ENCODE measurements at regions not wholly inside any gene's neighbourhood (a gene's known extent, or its start where the extent isn't known, plus 50 kb on each side); places are given as distances from the start of the nearest gene placed in this dataset.

GRCh38 chrX:146127617-146128016 is 310.0 kb downstream of the SLITRK2 start:
- TF ChIP-seq CTCF (IDR thresholded peaks at IDR 0.05) (no peak), POLR2A (IDR thresholded peaks at IDR 0.05) (no peak)
- no peak overlapping the region for H3K4me3 ChIP-seq (ENCODE audit: low read depth, poor library complexity, severe bottlenecking)
- 49 to 58% methylated on average over 1 of the region's 1 CpG for WGBS, 2 donors
- no peak for DNase-seq (ENCODE audit: low spot score in 2 of 2)
- intact Hi-C loops (cut with DNase I; ENCODE audit: low total_unique reads), result no loop called here

- no peak for DNase-seq (ENCODE audit: low spot score in 2 of 2)
- WGBS, 2 donors, result 70 to 75% methylated on average over 4 of the region's 4 CpGs
- TF ChIP-seq POLR2A (IDR thresholded peaks at IDR 0.05) (no peak), CTCF (IDR thresholded peaks at IDR 0.05) (no peak)
- no peak overlapping the region for H3K4me3 ChIP-seq (ENCODE audit: low read depth, poor library complexity, severe bottlenecking)
- intact Hi-C loops (cut with DNase I; ENCODE audit: low total_unique reads), result no loop called here
These were observed 323.6 kb downstream of the SLITRK2 start for GRCh38 chrX:146141221-146141620.

- no peak for DNase-seq (ENCODE audit: low spot score in 2 of 2)
- WGBS, 2 donors, result 70 to 77% methylated on average over 5 of the region's 5 CpGs
- H3K4me3 ChIP-seq (ENCODE audit: low read depth, poor library complexity, severe bottlenecking), result no peak overlapping the region
- intact Hi-C loops (cut with DNase I; ENCODE audit: low total_unique reads), result no loop called here
- no peak for TF ChIP-seq POLR2A (IDR thresholded peaks at IDR 0.05)
These were observed 326.4 kb downstream of the SLITRK2 start for GRCh38 chrX:146144039-146144438.

GRCh38 chrX:146154191-146154590 is 336.6 kb downstream of the SLITRK2 start:
- DNase-seq (ENCODE audit: low spot score in 2 of 2), result no peak
- intact Hi-C loops (cut with DNase I; ENCODE audit: low total_unique reads), result no loop called here
- no peak for TF ChIP-seq CTCF (IDR thresholded peaks at IDR 0.05)
- TF ChIP-seq POLR2A (IDR thresholded peaks at IDR 0.05), result no peak
- WGBS, 2 donors, result 71 to 75% methylated on average over 4 of the region's 4 CpGs
- no peak overlapping the region for H3K4me3 ChIP-seq (ENCODE audit: low read depth, poor library complexity, severe bottlenecking)

GRCh38 chrX:146160443-146161203 is 343.0 kb downstream of the SLITRK2 start:
- no peak for TF ChIP-seq POLR2A (IDR thresholded peaks at IDR 0.05)
- TF ChIP-seq CTCF (IDR thresholded peaks at IDR 0.05), result no peak
- no peak for DNase-seq (ENCODE audit: low spot score in 2 of 2)
- intact Hi-C loops (cut with DNase I; ENCODE audit: low total_unique reads), result no loop called here
- no peak overlapping the region for H3K4me3 ChIP-seq (ENCODE audit: low read depth, poor library complexity, severe bottlenecking)

- TF ChIP-seq CTCF (IDR thresholded peaks at IDR 0.05) (no peak), POLR2A (IDR thresholded peaks at IDR 0.05) (no peak)
- WGBS, 2 donors, result 56 to 62% methylated on average over 4 of the region's 4 CpGs
These were observed 356.1 kb downstream of the SLITRK2 start for GRCh38 chrX:146173742-146174141.

More at GRCh38 chrX:146173742-146174141, 356.1 kb downstream of the SLITRK2 start:
- DNase-seq (ENCODE audit: low spot score in 2 of 2), result no peak
- no peak overlapping the region for H3K4me3 ChIP-seq (ENCODE audit: low read depth, poor library complexity, severe bottlenecking)
- intact Hi-C loops (cut with DNase I; ENCODE audit: low total_unique reads), result no loop called here
